Thyroid gland (tissue), 4 donors: ENCODE measurements at regions not wholly inside any gene's neighbourhood (a gene's known extent, or its start where the extent isn't known, plus 50 kb on each side); places are given as distances from the start of the nearest gene placed in this dataset.

Experiments used
- DNase-seq, 2 donors: peaks; one replicate each; pipeline ENCODE4 v3.0.0-alpha.2; 2019
- H3K27ac ChIP-seq, 3 donors: fragments of 200-600 bp; sonication (generic); 1 replicate in 2 of 3; 2 replicates in 1 of 3; pipeline ENCODE4 v1.5.1; 2016 to 2019; ENCODE audit warnings: mild to moderate bottlenecking in 1 of 3, moderate library complexity in 1 of 3
- H3K27me3 ChIP-seq: fragments of 200-600 bp; sonication (generic); one replicate; pipeline ENCODE4 v1.5.1; 2019
- H3K36me3 ChIP-seq, 2 donors: fragments of 200-600 bp; sonication (generic); one replicate each; pipeline ENCODE4 v1.5.1; 2016 to 2019
- H3K4me1 ChIP-seq, 2 donors: fragments of 200-600 bp; sonication (generic); one replicate each; pipeline ENCODE4 v1.5.1; 2017 to 2019
- H3K4me3 ChIP-seq, 3 donors: fragments of 200-600 bp; sonication (generic); replicated peaks in 1 of 3; 1 replicate in 2 of 3; 2 replicates in 1 of 3; pipeline ENCODE4 v1.5.1; 2016; ENCODE audit warnings: mild to moderate bottlenecking in 1 of 3
- H3K9me3 ChIP-seq: fragments of 200-600 bp; sonication (generic); one replicate; pipeline ENCODE4 v1.5.1; 2017
- POLR2A ChIP-seq, 2 donors: fragments of 450-650 bp; IDR thresholded peaks; one replicate each; pipeline ENCODE4 v1.6.1; 2017; ENCODE audit warnings: antibody characterized with exemption in 2 of 2, mild to moderate bottlenecking in 2 of 2, moderate library complexity in 1 of 2
- WGBS, 2 donors: methylation state at CpG; one replicate each; pipeline ENCODE4 v1.1.5; 2017; 5-methylcytosine and 5-hydroxymethylcytosine counted together
- intact Hi-C: fragments of 100-400 bp; cut with DNase I; formaldehyde crosslinking; loops from one replicate; pipeline ENCODE4 v1.15.1; 2023
- TF ChIP-seq, protein P1 (sequence below), 6 experiments: fragments of 200-600 bp in 3 of 6; fragments of 450-650 bp in 3 of 6; sonication (generic) in 3 of 6; IDR thresholded peaks; one replicate each; pipeline ENCODE4 v1.5.1; 2016 to 2019; ENCODE audit warnings: antibody characterized with exemption in 6 of 6, mild to moderate bottlenecking in 2 of 6, inconsistent platforms in 1 of 6, moderate library complexity in 1 of 6

DNA sequence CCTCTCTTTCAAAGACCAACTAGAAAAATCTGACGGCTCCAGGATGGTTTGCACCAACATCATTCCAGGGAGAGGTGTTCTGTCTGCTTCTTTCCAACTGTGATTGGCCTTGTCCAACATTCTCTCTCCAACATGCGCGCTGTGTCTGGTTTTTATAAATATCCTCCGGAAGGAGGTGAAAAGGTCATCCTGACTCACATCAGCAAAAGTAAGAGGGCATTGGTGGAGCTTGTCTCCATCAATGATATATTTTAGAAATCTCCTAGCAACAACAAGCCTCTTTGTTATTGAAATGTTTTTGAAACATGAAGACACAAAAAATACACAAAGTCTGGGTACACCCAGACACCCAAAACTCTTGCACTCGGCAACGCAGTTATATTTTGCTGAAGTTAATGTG, 475.3 kb upstream of the JARID2 start:
- no peak overlapping the region for H3K4me3 ChIP-seq
- no peaks in the 10 kb centered on the region for H3K9me3 ChIP-seq
- intact Hi-C loops: no loop called here
- H3K36me3 ChIP-seq: no peaks in the 10 kb centered on the region
- no peak for TF ChIP-seq POLR2A (IDR thresholded peaks at IDR 0.05)
- TF ChIP-seq, protein P1, sequence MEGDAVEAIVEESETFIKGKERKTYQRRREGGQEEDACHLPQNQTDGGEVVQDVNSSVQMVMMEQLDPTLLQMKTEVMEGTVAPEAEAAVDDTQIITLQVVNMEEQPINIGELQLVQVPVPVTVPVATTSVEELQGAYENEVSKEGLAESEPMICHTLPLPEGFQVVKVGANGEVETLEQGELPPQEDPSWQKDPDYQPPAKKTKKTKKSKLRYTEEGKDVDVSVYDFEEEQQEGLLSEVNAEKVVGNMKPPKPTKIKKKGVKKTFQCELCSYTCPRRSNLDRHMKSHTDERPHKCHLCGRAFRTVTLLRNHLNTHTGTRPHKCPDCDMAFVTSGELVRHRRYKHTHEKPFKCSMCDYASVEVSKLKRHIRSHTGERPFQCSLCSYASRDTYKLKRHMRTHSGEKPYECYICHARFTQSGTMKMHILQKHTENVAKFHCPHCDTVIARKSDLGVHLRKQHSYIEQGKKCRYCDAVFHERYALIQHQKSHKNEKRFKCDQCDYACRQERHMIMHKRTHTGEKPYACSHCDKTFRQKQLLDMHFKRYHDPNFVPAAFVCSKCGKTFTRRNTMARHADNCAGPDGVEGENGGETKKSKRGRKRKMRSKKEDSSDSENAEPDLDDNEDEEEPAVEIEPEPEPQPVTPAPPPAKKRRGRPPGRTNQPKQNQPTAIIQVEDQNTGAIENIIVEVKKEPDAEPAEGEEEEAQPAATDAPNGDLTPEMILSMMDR (IDR thresholded peaks at IDR 0.05): no peak
- no peaks in the 10 kb centered on the region for H3K27me3 ChIP-seq
- no peaks in the 10 kb centered on the region for H3K4me1 ChIP-seq
- H3K27ac ChIP-seq: no peak overlapping the region
- DNase-seq: no peak
- WGBS, 2 donors: 78 to 86% methylated on average over 6 of the region's 6 CpGs

DNA sequence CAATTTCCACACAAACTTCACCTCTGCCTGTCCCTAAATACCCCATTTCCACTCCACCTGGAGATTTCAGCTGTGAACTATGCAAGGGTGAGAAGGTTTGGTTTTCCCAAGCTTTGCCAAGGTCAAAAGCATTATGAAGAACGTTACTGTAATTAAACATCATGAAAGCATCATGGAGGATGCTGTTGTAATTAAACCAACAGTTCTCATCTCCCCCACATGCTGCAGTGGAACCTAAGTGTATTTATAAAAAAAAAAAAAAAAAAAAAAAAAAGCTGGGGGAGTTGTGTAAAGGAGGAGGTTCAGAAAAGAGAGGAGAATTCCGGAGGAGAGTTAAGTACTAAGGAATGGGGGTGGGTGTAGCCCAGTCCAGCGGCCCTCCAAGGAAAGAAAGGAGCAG, 474.9 kb upstream of the JARID2 start:
- TF ChIP-seq, protein P1 (IDR thresholded peaks at IDR 0.05): no peak
- no peak for TF ChIP-seq POLR2A (IDR thresholded peaks at IDR 0.05)
- Histone ChIP-seq H3K4me1 (no peaks in the 10 kb centered on the region), H3K27ac (no peak overlapping the region), H3K36me3 (no peaks in the 10 kb centered on the region), H3K9me3 (no peaks in the 10 kb centered on the region), H3K27me3 (no peaks in the 10 kb centered on the region), H3K4me3 (no peak overlapping the region)
- no peak for DNase-seq
- 72 to 74% methylated on average over 3 of the region's 3 CpGs for WGBS, 2 donors
- intact Hi-C loops: no loop called here

DNA sequence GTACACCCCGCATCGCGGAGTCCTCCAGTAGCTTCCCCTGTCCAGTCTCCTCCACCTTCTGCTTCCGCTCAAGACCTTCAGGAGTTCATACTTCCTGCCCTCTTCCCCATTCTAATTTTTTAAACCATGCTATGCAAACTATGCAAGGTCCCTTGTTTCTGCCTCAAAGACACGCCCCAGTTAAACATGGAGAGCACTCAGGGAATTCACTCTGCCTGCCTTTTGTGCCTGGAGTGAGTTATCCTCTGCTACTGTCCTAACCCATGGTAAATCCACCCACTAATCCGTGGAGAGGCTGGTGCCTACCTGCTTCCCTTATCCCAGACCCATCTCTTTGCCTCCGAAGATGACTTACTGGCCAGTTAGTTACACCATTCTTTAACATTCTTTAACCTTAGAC, 473.7 kb upstream of the JARID2 start:
- TF ChIP-seq POLR2A (IDR thresholded peaks at IDR 0.05): no peak
- TF ChIP-seq, protein P1 (IDR thresholded peaks at IDR 0.05): no peak
- Histone ChIP-seq H3K4me1 (no peaks in the 10 kb centered on the region), H3K4me3 (no peak overlapping the region), H3K36me3 (no peaks in the 10 kb centered on the region), H3K27me3 (no peaks in the 10 kb centered on the region), H3K9me3 (no peaks in the 10 kb centered on the region), H3K27ac (no peak overlapping the region)
- 70 to 72% methylated on average over 7 of the region's 7 CpGs for WGBS, 2 donors
- intact Hi-C loops: no loop called here
- no peak for DNase-seq

DNA sequence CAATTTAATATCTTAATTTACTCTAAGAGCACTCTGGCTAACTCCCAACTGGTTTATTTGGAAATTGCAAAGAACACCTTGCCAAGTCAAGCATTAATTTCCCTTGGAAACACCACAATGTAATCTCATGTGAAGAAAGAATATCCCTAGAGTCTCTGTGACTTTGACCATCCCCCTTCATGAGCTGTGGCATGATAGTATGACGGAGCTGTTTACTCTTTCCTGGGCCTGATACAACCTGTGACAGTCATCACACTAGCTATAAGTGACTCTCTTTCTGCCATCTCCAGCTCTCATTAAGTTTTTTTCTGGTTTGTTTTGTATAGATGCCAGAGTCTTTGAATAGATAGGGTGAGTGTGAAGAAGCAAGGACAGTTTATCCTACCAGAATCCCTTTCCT, 470.3 kb upstream of the JARID2 start:
- no peaks in the 10 kb centered on the region for H3K9me3 ChIP-seq
- intact Hi-C loops: no loop called here
- no peaks in the 10 kb centered on the region for H3K36me3 ChIP-seq
- no peaks in the 10 kb centered on the region for H3K27me3 ChIP-seq
- 36 to 67% methylated on average over 1 of the region's 1 CpG for WGBS, 2 donors
- no peaks in the 10 kb centered on the region for H3K4me1 ChIP-seq
- DNase-seq: no peak
- TF ChIP-seq POLR2A (IDR thresholded peaks at IDR 0.05): no peak
- TF ChIP-seq, protein P1 (IDR thresholded peaks at IDR 0.05): no peak
- H3K27ac ChIP-seq: no peak overlapping the region
- no peak overlapping the region for H3K4me3 ChIP-seq

DNA sequence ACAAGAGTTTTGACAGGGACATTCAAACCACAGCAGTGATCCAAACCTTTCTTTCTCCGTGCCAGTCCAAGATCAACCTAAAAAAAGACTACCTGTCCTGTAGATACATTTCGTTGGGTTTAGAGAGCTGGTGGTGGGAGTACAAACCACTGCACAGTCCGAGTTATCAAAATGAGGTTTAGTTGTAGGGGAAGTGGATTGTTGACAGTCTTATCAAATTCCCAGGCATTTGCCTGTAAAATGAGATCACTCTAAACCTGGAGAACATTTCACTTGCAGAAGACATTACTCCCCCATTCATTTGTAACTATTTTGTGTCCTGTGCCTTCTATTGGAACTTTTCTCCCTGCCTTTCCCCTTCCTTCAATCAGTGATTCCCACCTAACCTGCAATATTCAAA, 469.6 kb upstream of the JARID2 start:
- DNase-seq: no peak
- WGBS, 2 donors: 91 to 95% methylated on average over 3 of the region's 3 CpGs
- TF ChIP-seq, protein P1 (IDR thresholded peaks at IDR 0.05): no peak
- no peak for TF ChIP-seq POLR2A (IDR thresholded peaks at IDR 0.05)
- intact Hi-C loops: no loop called here
- Histone ChIP-seq H3K4me3 (no peak overlapping the region), H3K36me3 (no peaks in the 10 kb centered on the region), H3K4me1 (no peaks in the 10 kb centered on the region), H3K27ac (no peak overlapping the region), H3K9me3 (no peaks in the 10 kb centered on the region), H3K27me3 (no peaks in the 10 kb centered on the region)
